Effector memory CD8-positive, alpha-beta T cell (primary cell): ENCODE measurements at regions not wholly inside any gene's neighbourhood (a gene's known extent, or its start where the extent isn't known, plus 50 kb on each side); places are given as distances from the start of the nearest gene placed in this dataset.

ENCODE experiments used
- ATAC-seq: fragments of 150-1000 bp; cut with Tn5 transposase; replicated peaks from 2 replicates; pipeline ENCODE4 v1.10.0; 2021; ENCODE audit warnings: mild to moderate bottlenecking, moderate library complexity
- DNase-seq, 3 experiments: peaks; one replicate each; pipeline ENCODE4 v3.0.0; 2021
- H3K27ac Mint-ChIP-seq, 2 donors: one replicate each; pipeline ENCODE4 v1.8.0; 2022; ENCODE audit warnings: mild to moderate bottlenecking in 2 of 2, mixed read lengths in 2 of 2, moderate library complexity in 2 of 2
- H3K27me3 Mint-ChIP-seq, 2 donors: one replicate each; pipeline ENCODE4 v1.8.0; 2022; ENCODE audit warnings: mixed read lengths in 2 of 2
- H3K36me3 Mint-ChIP-seq: one replicate; pipeline ENCODE4 v1.8.0; 2022; ENCODE audit warnings: mild to moderate bottlenecking, moderate library complexity, mixed read lengths; ENCODE audit not compliant: insufficient read depth
- H3K4me1 Mint-ChIP-seq, 2 donors: one replicate each; pipeline ENCODE4 v1.8.0; 2022; ENCODE audit warnings: low read depth in 2 of 2, mixed read lengths in 2 of 2
- H3K4me3 Mint-ChIP-seq, 2 donors: one replicate each; pipeline ENCODE4 v1.8.0; 2022; ENCODE audit warnings: mild to moderate bottlenecking in 2 of 2, mixed read lengths in 2 of 2, moderate library complexity in 2 of 2
- H3K9me3 Mint-ChIP-seq, 2 donors: one replicate each; pipeline ENCODE4 v1.8.0; 2022; ENCODE audit warnings: mixed read lengths in 2 of 2

DNA sequence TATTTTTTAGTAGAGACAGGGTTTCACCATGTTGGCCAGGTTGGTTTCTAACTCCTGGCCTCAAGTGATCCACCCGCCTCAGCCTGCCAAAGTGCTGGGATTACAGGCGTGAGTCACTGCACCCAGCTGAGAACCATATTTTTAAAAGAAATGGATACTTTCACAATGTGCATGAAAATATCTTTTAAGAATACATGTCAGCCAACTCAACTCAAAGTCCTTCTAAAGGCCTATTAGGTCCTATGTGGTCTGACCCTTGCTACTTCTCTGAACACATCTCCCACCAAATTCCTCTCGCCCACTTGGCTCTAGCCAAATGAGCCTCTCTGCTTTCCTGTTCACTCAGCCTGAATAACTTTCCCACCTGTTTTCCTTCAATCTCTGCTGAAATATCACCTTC is 119.6 kb downstream of the MTX2 start:
- Mint-ChIP-seq H3K4me1 (no peaks in the 10 kb centered on the region), H3K27me3 (peaks cover 48 to 59% of the 10 kb centered on the region in 2 donors), H3K36me3 (no peaks in the 10 kb centered on the region), H3K27ac (no peak overlapping the region), H3K9me3 (no peaks in the 10 kb centered on the region), H3K4me3 (no peak overlapping the region)
- no peak for DNase-seq
- no peak for ATAC-seq

DNA sequence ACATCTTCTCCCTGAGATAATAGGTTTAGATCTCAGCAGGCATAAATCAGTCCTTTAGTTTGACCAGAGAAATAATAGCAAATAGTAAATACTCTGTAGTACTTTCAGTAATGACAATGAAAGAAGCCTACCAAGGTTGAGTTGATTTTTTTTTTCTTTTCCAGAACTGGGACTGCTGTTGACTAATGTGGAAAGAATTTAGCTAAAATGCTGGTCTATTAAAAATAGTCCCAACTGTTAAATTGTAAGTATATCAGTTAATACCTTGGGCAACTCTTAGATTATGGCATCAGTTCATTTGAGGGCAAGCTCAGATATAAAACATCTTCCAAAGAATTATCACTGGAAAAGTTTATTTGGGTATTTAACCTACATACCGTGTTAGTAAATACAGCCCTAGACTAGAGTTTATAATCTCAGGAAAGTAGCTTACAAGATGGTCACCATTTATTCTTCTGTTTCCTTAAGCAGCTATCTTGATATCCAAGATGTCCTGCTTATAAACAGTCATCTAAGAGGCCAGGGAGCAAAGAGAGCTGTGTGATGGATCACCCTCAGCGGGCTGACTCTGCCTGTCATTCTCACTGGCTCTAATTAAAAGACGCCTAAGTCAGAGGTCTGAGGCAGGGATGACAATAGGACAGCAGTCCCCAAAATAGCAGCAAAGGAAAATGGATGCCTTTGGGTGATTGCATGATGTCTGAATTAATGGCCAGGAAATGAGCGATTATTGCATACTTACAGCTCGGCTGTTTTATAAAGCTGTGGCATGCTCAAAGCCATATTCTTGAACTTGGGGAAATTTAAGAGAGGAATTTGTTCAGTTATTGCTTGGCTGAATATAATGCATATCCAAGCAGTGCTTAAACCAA is 121.3 kb downstream of the MTX2 start:
- DNase-seq = no peak
- H3K9me3 Mint-ChIP-seq = no peaks in the 10 kb centered on the region
- no peak overlapping the region for H3K4me3 Mint-ChIP-seq
- no peak overlapping the region for H3K27ac Mint-ChIP-seq
- H3K36me3 Mint-ChIP-seq = no peaks in the 10 kb centered on the region
- no peaks in the 10 kb centered on the region for H3K4me1 Mint-ChIP-seq
- no peak for ATAC-seq
- H3K27me3 Mint-ChIP-seq = peaks cover 53 to 64% of the 10 kb centered on the region in 2 donors

DNA sequence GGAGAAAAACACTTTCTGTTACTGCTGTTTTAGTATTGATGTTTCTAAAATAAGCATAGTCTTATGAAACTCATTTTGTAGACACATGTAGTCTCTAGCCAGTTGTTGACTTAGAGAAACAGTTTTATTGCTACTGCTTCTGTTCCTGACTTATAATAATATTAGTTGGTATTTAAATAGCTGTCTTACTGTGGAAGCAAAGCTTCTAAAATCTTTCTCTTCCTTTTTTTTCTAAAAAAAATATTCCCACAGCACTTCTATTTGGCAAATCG is 121.8 kb downstream of the MTX2 start:
- DNase-seq (no peak), ATAC-seq (no peak)
- Mint-ChIP-seq H3K4me3 (no peak overlapping the region), H3K27ac (no peak overlapping the region), H3K27me3 (peaks cover 51 to 64% of the 10 kb centered on the region in 2 donors), H3K4me1 (no peaks in the 10 kb centered on the region), H3K36me3 (no peaks in the 10 kb centered on the region), H3K9me3 (no peaks in the 10 kb centered on the region)

DNA sequence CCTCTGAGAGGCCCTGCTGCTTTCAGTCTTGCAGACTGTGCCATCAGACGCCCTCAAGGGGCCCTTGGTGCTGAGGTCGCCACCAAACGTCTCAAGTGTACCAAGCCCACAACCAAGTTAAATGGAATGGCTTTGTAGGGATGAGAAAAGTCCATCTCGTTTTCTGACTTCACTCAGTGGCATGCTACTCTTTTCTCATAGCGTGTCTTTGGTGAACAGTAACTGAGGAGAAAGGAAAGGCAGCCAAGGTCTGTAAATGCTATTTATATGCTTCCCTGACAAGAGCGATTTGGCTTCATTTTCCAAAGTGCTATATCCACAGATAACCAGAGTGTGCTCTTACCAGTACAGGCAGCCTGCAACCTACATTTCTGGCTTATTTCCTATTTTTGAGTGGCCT is 123.0 kb downstream of the MTX2 start:
- Mint-ChIP-seq H3K4me3 (no peak overlapping the region), H3K27ac (no peak overlapping the region), H3K9me3 (no peaks in the 10 kb centered on the region), H3K36me3 (no peaks in the 10 kb centered on the region), H3K4me1 (no peaks in the 10 kb centered on the region), H3K27me3 (peaks cover 46 to 63% of the 10 kb centered on the region in 2 donors)
- DNase-seq = no peak
- no peak for ATAC-seq

DNA sequence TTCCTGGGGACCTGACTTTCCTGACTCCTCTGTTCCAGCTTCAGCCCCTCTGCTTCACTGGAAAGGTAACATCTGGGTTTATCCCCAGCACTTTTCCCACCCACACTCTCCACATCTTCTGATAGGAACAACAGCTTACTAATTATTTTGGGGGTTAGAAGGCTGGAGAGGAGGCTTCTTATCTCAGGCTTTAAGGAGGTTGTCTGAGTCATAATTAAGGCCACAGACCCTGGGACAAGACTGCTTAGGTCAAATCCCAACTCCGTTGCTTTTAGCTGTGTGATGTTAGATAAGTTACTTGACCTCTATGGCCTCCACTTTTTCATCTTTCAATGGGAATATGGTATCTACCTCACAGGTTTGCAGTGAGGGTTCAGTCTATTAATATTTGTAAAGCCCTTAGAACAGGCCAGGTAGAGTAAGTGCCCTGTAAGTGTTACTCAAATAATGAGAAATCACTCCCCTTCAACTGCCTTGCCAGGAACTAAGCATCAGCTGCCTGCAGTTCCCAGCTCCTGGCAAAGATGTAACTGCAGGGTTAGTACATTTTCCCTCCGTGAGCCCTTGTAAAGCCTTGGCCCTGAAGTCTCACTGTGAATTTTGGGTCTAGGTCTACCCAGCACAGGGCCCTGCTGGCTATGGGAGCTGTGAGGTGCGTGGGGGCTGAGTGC is 123.6 kb downstream of the MTX2 start:
- Mint-ChIP-seq H3K9me3 (no peaks in the 10 kb centered on the region), H3K36me3 (no peaks in the 10 kb centered on the region)

DNA sequence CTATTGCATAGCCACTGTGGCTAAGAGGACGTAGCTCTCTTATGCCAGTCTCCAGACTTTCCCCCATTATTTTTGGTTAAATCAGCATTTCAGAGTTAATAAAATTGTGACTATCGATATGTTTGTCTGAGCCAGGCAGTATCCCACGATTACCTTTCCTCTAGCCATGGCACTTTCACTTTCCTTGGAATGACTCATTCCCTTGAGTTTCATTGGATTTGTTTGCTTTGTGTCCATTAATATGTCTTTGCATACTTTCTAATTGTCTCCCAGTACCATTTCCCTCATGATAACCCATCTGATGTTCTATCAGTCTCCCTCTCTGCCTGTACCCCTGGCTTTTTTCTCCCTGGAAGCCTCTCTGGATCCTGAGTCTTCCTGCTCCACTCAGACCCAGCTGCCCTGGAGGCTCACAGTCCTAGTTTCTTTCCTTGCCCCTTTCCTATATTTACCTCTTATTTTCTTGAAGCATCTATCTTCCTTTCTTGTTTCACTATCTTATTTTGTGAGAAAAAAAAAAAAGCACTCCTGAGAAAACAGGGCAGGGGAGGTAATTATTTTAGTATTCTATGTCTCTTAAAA is 126.1 kb downstream of the MTX2 start:
- ATAC-seq (no peak), DNase-seq (no peak)
- no peak overlapping the region for H3K4me3 Mint-ChIP-seq
- no peaks in the 10 kb centered on the region for H3K9me3 Mint-ChIP-seq
- no peak overlapping the region for H3K27ac Mint-ChIP-seq
- H3K4me1 Mint-ChIP-seq = no peaks in the 10 kb centered on the region
- no peaks in the 10 kb centered on the region for H3K36me3 Mint-ChIP-seq
- H3K27me3 Mint-ChIP-seq = peaks cover 24 to 42% of the 10 kb centered on the region in 2 donors

More for the DNA sequence above, 123.6 kb downstream of the MTX2 start:
- H3K27ac Mint-ChIP-seq = no peak overlapping the region
- no peaks in the 10 kb centered on the region for H3K4me1 Mint-ChIP-seq
- peaks cover 43 to 57% of the 10 kb centered on the region in 2 donors for H3K27me3 Mint-ChIP-seq
- ATAC-seq (no peak), DNase-seq (no peak)
- H3K4me3 Mint-ChIP-seq = no peak overlapping the region

DNA sequence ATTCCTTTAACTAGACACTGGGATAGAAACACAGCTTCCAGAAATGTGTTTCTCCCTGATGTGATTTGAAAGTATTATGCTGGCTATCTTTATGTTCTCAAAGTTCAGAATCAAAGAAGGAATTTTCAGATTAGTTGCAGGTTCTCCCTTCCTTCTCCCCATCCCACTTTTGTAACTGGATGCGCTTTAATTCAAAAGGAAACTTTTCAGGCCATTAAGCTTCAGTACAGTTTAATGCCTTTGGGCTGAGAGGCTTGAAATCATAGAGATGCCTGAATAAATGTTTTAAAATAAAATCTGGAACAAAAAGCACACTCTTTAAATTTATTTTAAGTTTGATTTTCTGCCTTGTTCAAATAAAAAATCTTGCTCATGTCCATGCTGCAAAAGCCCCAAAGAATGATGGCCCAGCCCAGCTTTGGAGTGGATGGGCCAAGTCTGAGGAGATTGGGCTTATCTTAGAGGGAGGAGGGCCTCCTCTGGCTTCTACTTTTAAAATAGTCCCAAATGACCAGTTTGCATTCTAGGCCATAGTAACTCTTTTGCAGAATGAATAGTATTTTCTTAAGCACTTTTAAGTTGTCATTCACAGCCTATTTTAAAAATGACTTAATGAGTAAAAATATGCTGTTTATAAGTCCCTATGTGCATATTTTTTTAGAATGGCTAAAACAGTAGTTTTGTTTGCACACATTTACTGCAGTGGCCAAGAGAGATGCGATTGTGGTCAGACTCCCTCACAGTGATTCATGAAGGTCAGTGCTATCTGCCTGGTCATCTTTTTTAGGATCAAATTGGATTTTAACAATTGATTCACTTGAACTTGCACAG is 129.2 kb downstream of the MTX2 start:
- DNase-seq (no peak), ATAC-seq (no peak)
- Mint-ChIP-seq H3K27me3 (peaks cover 20 to 28% of the 10 kb centered on the region in 2 donors), H3K36me3 (no peaks in the 10 kb centered on the region), H3K27ac (no peak overlapping the region), H3K9me3 (no peaks in the 10 kb centered on the region), H3K4me1 (no peaks in the 10 kb centered on the region), H3K4me3 (no peak overlapping the region)

DNA sequence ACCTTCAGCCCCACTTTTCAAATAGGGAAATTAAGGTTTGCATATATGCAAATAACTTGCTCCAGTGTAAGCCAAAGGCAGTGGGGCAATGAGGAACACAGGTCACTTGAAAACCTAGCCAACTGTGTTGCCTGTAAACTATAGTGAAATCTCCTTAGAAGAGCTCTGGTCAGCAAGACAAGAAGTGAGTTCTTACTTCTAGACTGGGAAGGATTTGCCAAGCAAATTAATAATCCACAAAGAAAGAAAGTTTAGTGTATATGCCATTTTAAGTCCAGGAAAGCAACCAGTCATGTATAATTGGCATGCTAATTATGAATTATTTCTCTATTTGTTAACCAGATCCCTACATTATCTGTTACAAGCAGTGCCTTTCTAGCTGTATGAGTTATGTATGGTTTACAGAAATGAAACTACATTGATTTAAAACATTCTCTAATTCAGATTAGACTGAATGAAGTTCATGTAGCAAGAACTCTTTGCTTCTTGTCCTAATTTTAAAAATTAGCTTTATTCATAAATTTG is 129.9 kb downstream of the MTX2 start:
- no peak overlapping the region for H3K27ac Mint-ChIP-seq
- H3K9me3 Mint-ChIP-seq = no peaks in the 10 kb centered on the region
- ATAC-seq (no peak), DNase-seq (no peak)
- no peak overlapping the region for H3K4me3 Mint-ChIP-seq
- no peaks in the 10 kb centered on the region for H3K4me1 Mint-ChIP-seq
- H3K36me3 Mint-ChIP-seq = no peaks in the 10 kb centered on the region
- peaks cover 16 to 22% of the 10 kb centered on the region in 2 donors for H3K27me3 Mint-ChIP-seq

DNA sequence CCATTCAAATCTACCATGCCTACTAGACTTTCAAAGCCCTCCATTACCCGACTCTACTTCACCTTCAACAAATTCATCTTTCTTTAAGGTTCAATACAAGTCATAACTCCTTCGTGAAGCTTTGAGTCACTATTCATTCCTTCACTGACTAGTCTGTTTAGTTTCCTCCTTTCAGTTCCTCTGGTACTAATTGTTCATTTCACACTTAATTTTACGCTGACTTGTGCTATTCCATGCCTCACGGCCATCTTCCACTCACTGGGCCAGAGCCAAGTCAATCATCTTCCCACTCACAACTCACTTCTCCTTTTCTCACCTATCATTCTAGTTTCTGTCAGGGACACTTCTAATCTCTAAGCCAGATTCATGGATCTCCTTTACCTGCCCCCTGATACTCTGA is 136.2 kb downstream of the MTX2 start:
- no peak overlapping the region for H3K27ac Mint-ChIP-seq
- H3K4me3 Mint-ChIP-seq = no peak overlapping the region
- no peaks in the 10 kb centered on the region for H3K9me3 Mint-ChIP-seq
- peaks cover 15 to 27% of the 10 kb centered on the region in 2 donors for H3K27me3 Mint-ChIP-seq
- DNase-seq (no peak), ATAC-seq (no peak)
- H3K4me1 Mint-ChIP-seq = no peaks in the 10 kb centered on the region
- no peaks in the 10 kb centered on the region for H3K36me3 Mint-ChIP-seq

DNA sequence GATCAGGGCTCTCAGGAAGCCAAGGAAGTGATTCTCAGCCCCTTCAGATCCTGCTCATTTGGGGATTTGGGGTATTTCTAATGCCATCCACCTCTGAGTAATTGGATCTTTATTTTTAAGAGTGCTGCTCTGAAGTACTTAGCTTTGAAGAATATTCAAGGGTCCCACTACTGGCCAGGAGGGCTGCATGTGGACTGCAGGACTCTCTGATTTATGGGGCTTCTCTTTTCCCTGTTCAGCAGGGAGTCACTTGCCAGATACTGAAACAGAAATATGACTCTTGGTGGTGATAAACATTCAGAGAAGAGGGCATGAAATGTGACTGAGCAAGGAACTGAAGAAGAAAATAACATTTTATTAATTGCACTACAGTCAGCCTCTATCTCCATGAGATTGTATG is 138.5 kb downstream of the MTX2 start:
- Mint-ChIP-seq H3K27me3 (peaks cover 23 to 36% of the 10 kb centered on the region in 2 donors), H3K4me1 (no peaks in the 10 kb centered on the region), H3K27ac (no peak overlapping the region), H3K36me3 (no peaks in the 10 kb centered on the region), H3K4me3 (no peak overlapping the region), H3K9me3 (no peaks in the 10 kb centered on the region)
- no peak for ATAC-seq
- DNase-seq = no peak

DNA sequence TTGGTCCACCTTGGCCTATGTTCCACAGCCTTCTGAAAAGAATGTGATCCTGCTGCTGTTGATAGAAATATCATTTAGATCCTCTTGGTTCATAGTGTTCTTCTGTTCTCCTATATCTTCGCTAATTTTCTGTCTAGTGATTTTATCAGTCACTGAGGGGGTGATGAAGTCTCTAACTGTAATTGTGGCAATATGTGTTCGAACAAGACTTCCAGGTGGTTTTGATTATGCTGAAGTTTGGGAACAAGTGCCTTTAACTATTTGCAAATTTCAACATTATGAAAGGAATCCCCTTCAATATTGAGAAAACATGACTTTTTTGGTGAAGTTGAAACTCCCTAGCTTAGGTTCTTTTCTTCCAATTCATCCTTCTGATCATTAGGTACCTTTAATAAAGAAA is 140.4 kb downstream of the MTX2 start:
- Mint-ChIP-seq H3K27ac (no peak overlapping the region), H3K36me3 (no peaks in the 10 kb centered on the region), H3K27me3 (peaks cover 37 to 53% of the 10 kb centered on the region in 2 donors), H3K9me3 (no peaks in the 10 kb centered on the region), H3K4me1 (no peaks in the 10 kb centered on the region), H3K4me3 (no peak overlapping the region)
- ATAC-seq (no peak), DNase-seq (no peak)

DNA sequence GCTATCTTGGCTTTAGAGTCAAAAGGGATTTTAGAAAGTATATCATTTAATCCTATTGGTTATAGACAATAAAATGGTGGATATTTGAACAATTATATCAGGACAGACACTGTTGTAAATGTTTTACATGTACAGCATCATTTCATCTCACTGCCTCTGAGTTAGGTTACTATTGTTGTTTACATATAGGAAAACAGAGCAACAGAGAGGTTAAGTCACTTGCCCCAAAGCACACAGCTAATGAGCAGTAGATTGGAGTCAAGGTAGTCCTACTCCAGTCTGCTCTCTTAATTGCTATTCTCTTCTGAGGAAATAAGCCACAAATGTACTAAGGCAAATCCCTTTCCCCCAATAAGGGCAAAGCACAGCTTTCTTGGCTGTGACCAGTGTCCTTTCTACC is 142.9 kb downstream of the MTX2 start:
- ATAC-seq (no peak), DNase-seq (no peak)
- H3K27ac Mint-ChIP-seq = no peak overlapping the region
- H3K4me3 Mint-ChIP-seq = no peak overlapping the region
- no peaks in the 10 kb centered on the region for H3K4me1 Mint-ChIP-seq
- peaks cover 53 to 66% of the 10 kb centered on the region in 2 donors for H3K27me3 Mint-ChIP-seq
- H3K9me3 Mint-ChIP-seq = no peaks in the 10 kb centered on the region
- no peaks in the 10 kb centered on the region for H3K36me3 Mint-ChIP-seq

DNA sequence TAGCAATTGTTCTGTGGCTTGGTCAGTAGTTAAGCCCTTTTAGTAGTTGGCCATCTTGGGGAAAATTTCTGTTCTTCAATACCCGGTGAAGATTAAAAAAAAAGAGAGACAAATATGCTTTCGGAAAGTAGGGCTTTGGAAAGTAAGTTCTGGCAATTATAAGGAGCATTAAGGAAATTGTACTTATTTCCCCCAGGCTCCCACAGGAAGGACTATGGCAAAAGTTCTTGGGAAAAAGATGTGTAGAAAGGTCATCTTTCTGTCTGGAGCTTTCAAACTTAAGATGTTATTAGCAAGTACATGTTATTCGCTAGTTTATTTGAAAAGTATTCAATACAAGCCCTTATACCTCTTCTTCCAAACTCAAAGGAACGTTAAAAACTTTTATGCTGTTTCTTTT is 144.5 kb downstream of the MTX2 start:
- no peak for ATAC-seq
- peaks cover 47 to 65% of the 10 kb centered on the region in 2 donors for H3K27me3 Mint-ChIP-seq
- no peak for DNase-seq
- H3K4me1 Mint-ChIP-seq = no peaks in the 10 kb centered on the region
- H3K36me3 Mint-ChIP-seq = no peaks in the 10 kb centered on the region
- no peaks in the 10 kb centered on the region for H3K9me3 Mint-ChIP-seq
- H3K4me3 Mint-ChIP-seq = no peak overlapping the region
- no peak overlapping the region for H3K27ac Mint-ChIP-seq
